ENCODE measurements at regions not wholly inside any gene's neighbourhood (a gene's known extent, or its start where the extent isn't known, plus 50 kb on each side); places are given as distances from the start of the nearest gene placed in this dataset.

- DNase-seq, result no peak
Observed at GRCh38 chr13:84238381-84238780, 356.1 kb upstream of the SLITRK1 start.

- no peak for DNase-seq
Observed at GRCh38 chr13:84237143-84237542, 354.9 kb upstream of the SLITRK1 start.

- DNase-seq, result no peak
Observed at GRCh38 chr13:84234416-84234815, 352.1 kb upstream of the SLITRK1 start.

GRCh38 chr13:84230568-84230967 lies 348.3 kb upstream of the SLITRK1 start:
- DNase-seq, result no peak

GRCh38 chr13:84211048-84211447 lies 328.8 kb upstream of the SLITRK1 start:
- no peak for DNase-seq

- DNase-seq, result no peak
Observed at GRCh38 chr13:84208246-84208910, 326.1 kb upstream of the SLITRK1 start.

- DNase-seq, result no peak
Observed at GRCh38 chr13:84207509-84207908, 325.2 kb upstream of the SLITRK1 start.

- DNase-seq, result no peak
Observed at GRCh38 chr13:84200971-84201370, 318.7 kb upstream of the SLITRK1 start.

GRCh38 chr13:84192125-84192524 lies 309.9 kb upstream of the SLITRK1 start:
- DNase-seq, result no peak

GRCh38 chr13:84191139-84191538 lies 308.9 kb upstream of the SLITRK1 start:
- DNase-seq, result no peak

GRCh38 chr13:84187626-84188025 lies 305.4 kb upstream of the SLITRK1 start:
- no peak for DNase-seq

- no peak for DNase-seq
Observed at GRCh38 chr13:84139561-84140158, 257.4 kb upstream of the SLITRK1 start.

GRCh38 chr13:84137292-84137691 lies 255.0 kb upstream of the SLITRK1 start:
- no peak for DNase-seq

- DNase-seq, result no peak
Observed at GRCh38 chr13:84136582-84136981, 254.3 kb upstream of the SLITRK1 start.

GRCh38 chr13:84132491-84132890 lies 250.2 kb upstream of the SLITRK1 start:
- no peak for DNase-seq

- no peak for DNase-seq
Observed at GRCh38 chr13:84131249-84131648, 249.0 kb upstream of the SLITRK1 start.

- DNase-seq, result no peak
Observed at GRCh38 chr13:84130495-84131114, 248.3 kb upstream of the SLITRK1 start.

GRCh38 chr13:84129966-84130365 lies 247.7 kb upstream of the SLITRK1 start:
- no peak for DNase-seq

GRCh38 chr13:84127597-84128128 lies 245.4 kb upstream of the SLITRK1 start:
- no peak for DNase-seq

- peak; percentile 90 for DNase-seq
Observed at GRCh38 chr13:84126671-84127171, 244.4 kb upstream of the SLITRK1 start.

GRCh38 chr13:84121456-84121855 lies 239.2 kb upstream of the SLITRK1 start:
- no peak for DNase-seq

GRCh38 chr13:84118839-84119409 lies 236.7 kb upstream of the SLITRK1 start:
- DNase-seq, result no peak

GRCh38 chr13:84098273-84098672 lies 216.0 kb upstream of the SLITRK1 start:
- no peak for DNase-seq

GRCh38 chr13:84097148-84097547 lies 214.9 kb upstream of the SLITRK1 start:
- DNase-seq, result no peak
